Sigmoid colon (tissue), 6 donors: ENCODE measurements at regions not wholly inside any gene's neighbourhood (a gene's known extent, or its start where the extent isn't known, plus 50 kb on each side); places are given as distances from the start of the nearest gene placed in this dataset.

Experiments used
- DNase-seq: peaks from one replicate; pipeline ENCODE4 v3.0.0-alpha.2; 2019
- H3K27ac ChIP-seq, 4 donors: fragments of 200-600 bp; sonication (generic); one replicate each; pipeline ENCODE4 v1.5.1; 2016 to 2019; ENCODE audit warnings: mild to moderate bottlenecking in 1 of 4
- H3K27me3 ChIP-seq, 3 donors: fragments of 200-600 bp; sonication (generic); one replicate each; pipeline ENCODE4 v1.5.1; 2019; ENCODE audit warnings: mild to moderate bottlenecking in 1 of 3
- H3K36me3 ChIP-seq, 4 donors: fragments of 200-600 bp; sonication (generic); one replicate each; pipeline ENCODE4 v1.5.1; 2016 to 2019
- H3K4me1 ChIP-seq, 4 donors: fragments of 200-600 bp; sonication (generic); one replicate each; pipeline ENCODE4 v1.5.1; 2017 to 2019
- H3K4me3 ChIP-seq, 4 donors: fragments of 200-600 bp; sonication (generic); one replicate each; pipeline ENCODE4 v1.5.1; 2017 to 2019; ENCODE audit warnings: mild to moderate bottlenecking in 2 of 4, moderate library complexity in 1 of 4
- H3K9me3 ChIP-seq, 4 donors: fragments of 200-600 bp in 3 of 4; sonication (generic) in 3 of 4; one replicate each; pipeline versions ENCODE4 v1.5.1 to v1.6.1; 2013 to 2019
- CTCF ChIP-seq, 4 experiments: fragments of 450-650 bp in 3 of 4; fragments of 200-600 bp in 1 of 4; IDR thresholded peaks; one replicate each; pipeline ENCODE4 v1.5.1; 2016 to 2019; ENCODE audit warnings: antibody characterized with exemption in 4 of 4, mild to moderate bottlenecking in 3 of 4, moderate library complexity in 2 of 4
- EP300 ChIP-seq, 4 donors: sonication (generic); formaldehyde crosslinking; IDR thresholded peaks; one replicate each; pipeline ENCODE4 v1.6.1; 2017; ENCODE audit warnings: antibody characterized with exemption in 4 of 4
- POLR2A ChIP-seq, 2 donors: fragments of 450-650 bp; IDR thresholded peaks; one replicate each; pipeline ENCODE4 v1.6.1; 2016; ENCODE audit warnings: antibody characterized with exemption in 2 of 2, mild to moderate bottlenecking in 2 of 2, moderate library complexity in 2 of 2
- POLR2AphosphoS5 ChIP-seq, 4 donors: sonication (generic); formaldehyde crosslinking; IDR thresholded peaks; one replicate each; pipeline ENCODE4 v1.6.1; 2017; ENCODE audit warnings: antibody characterized with exemption in 4 of 4
- WGBS, 2 donors: extraction: QIAGEN DNeasy Blood & Tissue Kit; methylation state at CpG; one replicate each; pipeline ENCODE4 v1.1.7; 2013; 5-methylcytosine and 5-hydroxymethylcytosine counted together
- intact Hi-C: fragments of 100-400 bp; cut with DNase I; formaldehyde crosslinking; loops from one replicate; pipeline ENCODE4 v1.15.1; 2023
- donor health status: healthy with polysubstance abuse.
- donor health status: healthy.

GRCh38 chr3:182620723-182621434, 172.4 kb upstream of the ATP11B start:
- no peak for DNase-seq
- intact Hi-C loops, result no loop called here

GRCh38 chr3:182621435-182622240, 171.7 kb upstream of the ATP11B start:
- Histone ChIP-seq H3K27me3 (no peaks in the 10 kb centered on the region), H3K9me3 (no peaks in the 10 kb centered on the region), H3K4me1 (no peaks in the 10 kb centered on the region), H3K27ac (no peak overlapping the region), H3K36me3 (no peaks in the 10 kb centered on the region), H3K4me3 (no peak overlapping the region)
- 20 to 32% methylated on average over 4 of the region's 4 CpGs for WGBS, 2 donors
- TF ChIP-seq CTCF (IDR thresholded peaks at IDR 0.05) (no peak), POLR2AphosphoS5 (IDR thresholded peaks at IDR 0.05) (no peak), POLR2A (IDR thresholded peaks at IDR 0.05) (no peak), EP300 (IDR thresholded peaks at IDR 0.05) (no peak)
- intact Hi-C loops, result no loop called here
- no peak for DNase-seq

More at GRCh38 chr3:182620723-182621434, 172.4 kb upstream of the ATP11B start:
- no peak overlapping the region for H3K27ac ChIP-seq
- no peaks in the 10 kb centered on the region for H3K9me3 ChIP-seq
- H3K36me3 ChIP-seq, result no peaks in the 10 kb centered on the region
- H3K4me1 ChIP-seq, result no peaks in the 10 kb centered on the region
- TF ChIP-seq CTCF (IDR thresholded peaks at IDR 0.05) (no peak), POLR2A (IDR thresholded peaks at IDR 0.05) (no peak), POLR2AphosphoS5 (IDR thresholded peaks at IDR 0.05) (no peak), EP300 (IDR thresholded peaks at IDR 0.05) (no peak)
- no peaks in the 10 kb centered on the region for H3K27me3 ChIP-seq
- no peak overlapping the region for H3K4me3 ChIP-seq

- H3K27me3 ChIP-seq, result no peaks in the 10 kb centered on the region
- H3K27ac ChIP-seq, result no peak overlapping the region
- intact Hi-C loops, result no loop called here
- H3K4me1 ChIP-seq, result no peaks in the 10 kb centered on the region
- no peaks in the 10 kb centered on the region for H3K36me3 ChIP-seq
- no peak for TF ChIP-seq POLR2A (IDR thresholded peaks at IDR 0.05)
- no peak for TF ChIP-seq CTCF (IDR thresholded peaks at IDR 0.05)
- TF ChIP-seq POLR2AphosphoS5 (IDR thresholded peaks at IDR 0.05), result no peak
- no peak for TF ChIP-seq EP300 (IDR thresholded peaks at IDR 0.05)
- H3K9me3 ChIP-seq, result no peaks in the 10 kb centered on the region
- H3K4me3 ChIP-seq, result no peak overlapping the region
- DNase-seq, result no peak
Observed at GRCh38 chr3:182622241-182622545, 171.1 kb upstream of the ATP11B start.

- H3K36me3 ChIP-seq, result no peaks in the 10 kb centered on the region
- no peaks in the 10 kb centered on the region for H3K4me1 ChIP-seq
- no peak overlapping the region for H3K4me3 ChIP-seq
- no peak overlapping the region for H3K27ac ChIP-seq
- WGBS, 2 donors, result 28 to 58% methylated on average over 4 of the region's 4 CpGs
- no peak for DNase-seq
- no peaks in the 10 kb centered on the region for H3K27me3 ChIP-seq
- H3K9me3 ChIP-seq, result no peaks in the 10 kb centered on the region
- intact Hi-C loops, result no loop called here
- TF ChIP-seq EP300 (IDR thresholded peaks at IDR 0.05) (no peak), CTCF (IDR thresholded peaks at IDR 0.05) (no peak), POLR2A (IDR thresholded peaks at IDR 0.05) (no peak), POLR2AphosphoS5 (IDR thresholded peaks at IDR 0.05) (no peak)
Observed at GRCh38 chr3:182626484-182627467, 166.5 kb upstream of the ATP11B start.
